Fibroblast of lung (primary cell): ENCODE measurements at regions not wholly inside any gene's neighbourhood (a gene's known extent, or its start where the extent isn't known, plus 50 kb on each side); places are given as distances from the start of the nearest gene placed in this dataset.
A peak's percentile ranks its signal among the peaks of the same experiment; 100 is the strongest.

Source experiments
- DNase-seq, 2 donors: peaks; one replicate each; pipeline versions ENCODE4 v3.0.0 to v3.0.0-alpha.2; 2010; ENCODE audit warnings: low read depth in 2 of 2
- H2AFZ ChIP-seq: 2 replicates; pipeline ENCODE4 v1.5.1; 2012; ENCODE audit warnings: low read length, control low read depth, inconsistent platforms
- H3K27ac ChIP-seq: 2 replicates; pipeline ENCODE4 v1.5.1; 2011; ENCODE audit warnings: low read length, control low read depth; ENCODE audit not compliant: insufficient read depth
- H3K27me3 ChIP-seq: 2 replicates; pipeline ENCODE4 v1.5.1; 2011; ENCODE audit warnings: mild to moderate bottlenecking, low read length; ENCODE audit not compliant: control insufficient read depth, insufficient read depth
- H3K36me3 ChIP-seq: 2 replicates; pipeline ENCODE4 v1.5.1; 2011; ENCODE audit warnings: low read length; ENCODE audit not compliant: control insufficient read depth, insufficient read depth
- H3K4me1 ChIP-seq: 2 replicates; pipeline ENCODE4 v1.5.1; 2011; ENCODE audit warnings: low read length; ENCODE audit not compliant: control insufficient read depth, insufficient read depth; ENCODE audit errors: extremely low read depth
- H3K4me2 ChIP-seq: 2 replicates; pipeline ENCODE4 v1.5.1; 2011; ENCODE audit warnings: low read length, control low read depth; ENCODE audit not compliant: insufficient read depth; ENCODE audit errors: extremely low read depth
- H3K4me3 ChIP-seq, 4 experiments: fragments of 200-600 bp in 1 of 4; sonication (generic) in 1 of 4; replicated peaks in 1 of 4; 2 replicates each; pipeline ENCODE4 v1.5.1; 2011 to 2016; ENCODE audit warnings: low read length in 4 of 4, low read depth in 3 of 4, mild to moderate bottlenecking in 3 of 4, control low read depth in 2 of 4, inconsistent platforms in 1 of 4, mixed read lengths in 1 of 4; ENCODE audit not compliant: insufficient read depth in 1 of 4; ENCODE audit errors: control extremely low read depth in 1 of 4
- H3K79me2 ChIP-seq: 2 replicates; pipeline ENCODE4 v1.5.1; 2012; ENCODE audit warnings: mild to moderate bottlenecking, low read length, inconsistent platforms; ENCODE audit not compliant: control insufficient read depth, insufficient read depth
- H3K9ac ChIP-seq: 2 replicates; pipeline ENCODE4 v1.5.1; 2011; ENCODE audit warnings: mild to moderate bottlenecking, low read length, control low read depth; ENCODE audit not compliant: insufficient read depth
- H3K9me3 ChIP-seq: 2 replicates; pipeline ENCODE4 v1.5.1; 2012; ENCODE audit warnings: low read depth, low read length; ENCODE audit not compliant: control insufficient read depth, insufficient read depth
- H4K20me1 ChIP-seq: 2 replicates; pipeline ENCODE4 v1.5.1; 2011; ENCODE audit warnings: low read length; ENCODE audit not compliant: control insufficient read depth, insufficient read depth; ENCODE audit errors: extremely low read depth
- CTCF ChIP-seq, 2 donors: IDR thresholded peaks in 1 of 2; conservative IDR thresholded peaks in 1 of 2; 1 replicate in 1 of 2; 2 replicates in 1 of 2; pipeline ENCODE4 v1.5.1; 2011 to 2012; ENCODE audit warnings: low read length in 2 of 2, control low read depth in 1 of 2, inconsistent platforms in 1 of 2, low read depth in 1 of 2, mild to moderate bottlenecking in 1 of 2
- EZH2 ChIP-seq: IDR thresholded peaks from 2 replicates; pipeline ENCODE4 v1.5.1; 2012; ENCODE audit warnings: low read length, control low read depth, mild to moderate bottlenecking; ENCODE audit errors: missing control alignments

- peak; percentile 7 to 36 for DNase-seq
- Histone ChIP-seq H3K79me2 (no peaks in the 10 kb centered on the region), H2AFZ (no peak overlapping the region), H3K9ac (no peak overlapping the region), H3K4me2 (no peak overlapping the region), H3K36me3 (no peaks in the 10 kb centered on the region), H4K20me1 (no peaks in the 10 kb centered on the region), H3K27me3 (peaks cover 49% of the 10 kb centered on the region), H3K4me3 (no peak overlapping the region), H3K4me1 (peaks cover 14% of the 10 kb centered on the region), H3K27ac (no peak overlapping the region), H3K9me3 (no peaks in the 10 kb centered on the region)
- TF ChIP-seq EZH2 (no peak), CTCF (conservative IDR thresholded peaks at IDR 0.05 in 1 of 2, IDR thresholded peaks at IDR 0.05 in 1 of 2; ENCODE audit: low read depth in 1 of 2, low read length in 2 of 2) (no peak)
Measured at GRCh38 chr10:75293446-75293820, 57.7 kb upstream of the COMTD1 start.

GRCh38 chr10:75292794-75293445, 57.2 kb upstream of the COMTD1 start:
- Histone ChIP-seq H4K20me1 (no peaks in the 10 kb centered on the region), H3K9me3 (no peaks in the 10 kb centered on the region), H3K4me1 (peaks cover 14% of the 10 kb centered on the region), H3K9ac (no peak overlapping the region), H3K36me3 (no peaks in the 10 kb centered on the region), H3K27me3 (peaks cover 49% of the 10 kb centered on the region), H2AFZ (no peak overlapping the region), H3K4me2 (no peak overlapping the region), H3K79me2 (no peaks in the 10 kb centered on the region), H3K4me3 (no peak overlapping the region), H3K27ac (no peak overlapping the region)
- no peak for DNase-seq
- TF ChIP-seq EZH2 (peak; percentile 29), CTCF (conservative IDR thresholded peaks at IDR 0.05 in 1 of 2, IDR thresholded peaks at IDR 0.05 in 1 of 2; ENCODE audit: low read depth in 1 of 2, low read length in 2 of 2) (no peak)

DNA sequence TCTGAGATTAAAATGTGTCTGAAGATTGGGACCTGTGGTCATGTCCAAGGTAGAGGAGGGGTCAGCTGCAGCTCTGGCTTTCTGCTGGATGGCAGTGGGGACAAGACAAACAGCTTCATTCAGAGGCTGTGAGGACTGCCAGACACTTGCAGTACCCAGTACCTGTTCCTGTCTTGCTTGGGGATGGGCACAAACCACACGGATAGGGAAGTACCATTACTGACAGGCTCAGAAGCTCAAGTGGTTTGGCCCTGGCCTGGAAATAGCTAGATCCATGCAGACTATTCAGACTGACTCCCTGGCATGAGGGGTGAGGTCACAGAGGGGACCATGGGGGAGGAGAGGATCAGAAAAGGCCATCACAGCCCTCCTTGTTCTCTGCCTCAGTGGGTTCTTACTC, 56.0 kb upstream of the COMTD1 start:
- no peaks in the 10 kb centered on the region for H4K20me1 ChIP-seq
- no peak for DNase-seq
- H3K27ac ChIP-seq, result no peak overlapping the region
- no peak overlapping the region for H2AFZ ChIP-seq
- no peaks in the 10 kb centered on the region for H3K9me3 ChIP-seq
- no peaks in the 10 kb centered on the region for H3K79me2 ChIP-seq
- no peak overlapping the region for H3K4me2 ChIP-seq
- H3K36me3 ChIP-seq, result no peaks in the 10 kb centered on the region
- no peak overlapping the region for H3K9ac ChIP-seq
- peaks cover 46% of the 10 kb centered on the region for H3K27me3 ChIP-seq
- no peak overlapping the region for H3K4me3 ChIP-seq
- peaks cover 14% of the 10 kb centered on the region for H3K4me1 ChIP-seq
- TF ChIP-seq EZH2 (no peak), CTCF (conservative IDR thresholded peaks at IDR 0.05 in 1 of 2, IDR thresholded peaks at IDR 0.05 in 1 of 2; ENCODE audit: low read depth in 1 of 2, low read length in 2 of 2) (no peak)
